ENCODE measurements at regions not wholly inside any gene's neighbourhood (a gene's known extent, or its start where the extent isn't known, plus 50 kb on each side); places are given as distances from the start of the nearest gene placed in this dataset.

GRCh38 chr18:34039611-34040010 is 185.1 kb downstream of the NOL4 start:
- TF ChIP-seq CTCF (conservative IDR thresholded peaks at IDR 0.05; ENCODE audit: low read length) (no peak), EZH2phosphoT487 (IDR thresholded peaks at IDR 0.05; ENCODE audit: borderline replicate concordance) (no peak)

Measured in Loucy (cell line).